Neural progenitor cell (in vitro differentiated cells): ENCODE measurements at regions not wholly inside any gene's neighbourhood (a gene's known extent, or its start where the extent isn't known, plus 50 kb on each side); places are given as distances from the start of the nearest gene placed in this dataset.

ENCODE experiments used
- DNase-seq: peaks from one replicate; pipeline ENCODE4 v3.0.0-alpha.2; 2016; ENCODE audit warnings: low spot score
- H2AFZ ChIP-seq: fragments of 200-600 bp; sonication (generic); replicated peaks from 2 replicates; pipeline ENCODE4 v1.6.1; 2016; ENCODE audit warnings: antibody characterized with exemption
- H3F3A ChIP-seq: fragments of 200-600 bp; sonication (generic); 2 replicates; pipeline ENCODE4 v1.6.1; 2016; ENCODE audit warnings: antibody characterized with exemption, low read depth
- H3K27ac ChIP-seq: fragments of 200-600 bp; sonication (generic); 2 replicates; pipeline ENCODE4 v1.5.1; 2016; ENCODE audit warnings: mild to moderate bottlenecking
- H3K27me3 ChIP-seq: fragments of 200-600 bp; sonication (generic); 2 replicates; pipeline ENCODE4 v1.6.1; 2016; ENCODE audit warnings: mild to moderate bottlenecking, moderate library complexity
- H3K36me3 ChIP-seq: fragments of 200-600 bp; sonication (generic); 2 replicates; pipeline ENCODE4 v1.5.1; 2016
- H3K4me1 ChIP-seq: fragments of 200-600 bp; sonication (generic); 2 replicates; pipeline ENCODE4 v1.6.1; 2016; ENCODE audit warnings: mixed run types
- H3K4me2 ChIP-seq: fragments of 200-600 bp; sonication (generic); 2 replicates; pipeline ENCODE4 v1.6.1; 2016
- H3K4me3 ChIP-seq: fragments of 200-600 bp; sonication (generic); 2 replicates; pipeline ENCODE4 v1.5.1; 2016
- H3K79me2 ChIP-seq: fragments of 200-600 bp; sonication (generic); 2 replicates; pipeline ENCODE4 v1.6.1; 2016; ENCODE audit warnings: low read depth
- H3K9ac ChIP-seq: fragments of 200-600 bp; sonication (generic); 2 replicates; pipeline ENCODE4 v1.6.1; 2016
- H3K9me3 ChIP-seq: fragments of 200-600 bp; sonication (generic); 2 replicates; pipeline ENCODE4 v1.5.1; 2016; ENCODE audit warnings: low read depth
- H4K20me1 ChIP-seq: fragments of 200-600 bp; sonication (generic); 2 replicates; pipeline ENCODE4 v1.6.1; 2016; ENCODE audit warnings: low read depth
- H3K27ac Mint-ChIP-seq: 3 replicates; pipeline ENCODE4 v1.8.0; 2021; ENCODE audit warnings: mixed read lengths
- H3K27me3 Mint-ChIP-seq: 2 replicates; pipeline ENCODE4 v1.8.0; 2022; ENCODE audit warnings: low read depth, mild to moderate bottlenecking, inconsistent platforms, moderate library complexity, mixed read lengths; ENCODE audit not compliant: insufficient read depth
- H3K36me3 Mint-ChIP-seq: 3 replicates; pipeline ENCODE4 v1.8.0; 2021; ENCODE audit warnings: mixed read lengths
- H3K4me1 Mint-ChIP-seq: 3 replicates; pipeline ENCODE4 v1.8.0; 2021; ENCODE audit warnings: mixed read lengths
- H3K4me3 Mint-ChIP-seq: 3 replicates; pipeline ENCODE4 v1.8.0; 2021; ENCODE audit warnings: mild to moderate bottlenecking, moderate library complexity, mixed read lengths
- H3K9me3 Mint-ChIP-seq: 3 replicates; pipeline ENCODE4 v1.8.0; 2020; ENCODE audit warnings: mixed read lengths
- CTCF ChIP-seq: fragments of 200-600 bp; sonication (generic); IDR thresholded peaks from 2 replicates; pipeline ENCODE4 v1.5.1; 2017; ENCODE audit warnings: antibody characterized with exemption, mild to moderate bottlenecking
- EZH2 ChIP-seq: fragments of 200-600 bp; sonication (generic); IDR thresholded peaks from 2 replicates; pipeline ENCODE4 v1.6.1; 2017; ENCODE audit warnings: antibody characterized with exemption, mild to moderate bottlenecking, moderate library complexity
- EZH2phosphoT487 ChIP-seq: fragments of 200-600 bp; sonication (generic); IDR thresholded peaks from 2 replicates; pipeline ENCODE4 v1.6.1; 2017; ENCODE audit warnings: antibody characterized with exemption

DNA sequence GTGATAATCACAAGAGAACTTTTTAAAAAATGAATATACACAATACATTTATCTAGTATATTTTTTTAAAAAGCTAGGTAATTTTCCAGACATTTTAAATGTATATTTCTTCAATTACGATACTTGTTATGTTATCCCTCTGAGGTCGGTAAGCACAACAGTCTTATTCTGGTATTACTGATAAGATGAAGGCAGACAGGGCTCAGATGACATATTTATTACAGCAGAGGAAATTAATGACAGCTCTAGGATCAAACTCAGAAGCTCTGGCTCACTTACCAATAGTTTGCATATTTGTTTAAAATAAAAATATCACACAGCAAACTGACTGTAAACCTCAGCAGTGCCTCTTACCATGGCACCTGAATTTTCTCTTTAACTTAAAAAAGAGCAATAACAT, 1347.0 kb upstream of the ADGRL2 start:
- H3K27ac Mint-ChIP-seq, result no peak overlapping the region
- no peak overlapping the region for H3K27ac ChIP-seq
- H3K9ac ChIP-seq, result no peak overlapping the region
- TF ChIP-seq CTCF (no peak), EZH2 (no peak), EZH2phosphoT487 (no peak)
- H3K4me3 ChIP-seq, result no peak overlapping the region
- H3K9me3 Mint-ChIP-seq, result peaks cover 4% of the 10 kb centered on the region
- no peaks in the 10 kb centered on the region for H3K79me2 ChIP-seq
- peaks cover 2% of the 10 kb centered on the region for H3K36me3 Mint-ChIP-seq
- no peaks in the 10 kb centered on the region for H3K9me3 ChIP-seq
- no peaks in the 10 kb centered on the region for H3K27me3 ChIP-seq
- H3K36me3 ChIP-seq, result no peaks in the 10 kb centered on the region
- H3K27me3 Mint-ChIP-seq, result no peaks in the 10 kb centered on the region
- H3F3A ChIP-seq, result peaks cover 6% of the 10 kb centered on the region
- no peaks in the 10 kb centered on the region for H4K20me1 ChIP-seq
- H3K4me2 ChIP-seq, result no peak overlapping the region
- peaks cover 9% of the 10 kb centered on the region for H3K4me1 Mint-ChIP-seq
- H2AFZ ChIP-seq, result no peak overlapping the region
- DNase-seq, result no peak
- no peak overlapping the region for H3K4me3 Mint-ChIP-seq
- peaks cover 9% of the 10 kb centered on the region for H3K4me1 ChIP-seq

DNA sequence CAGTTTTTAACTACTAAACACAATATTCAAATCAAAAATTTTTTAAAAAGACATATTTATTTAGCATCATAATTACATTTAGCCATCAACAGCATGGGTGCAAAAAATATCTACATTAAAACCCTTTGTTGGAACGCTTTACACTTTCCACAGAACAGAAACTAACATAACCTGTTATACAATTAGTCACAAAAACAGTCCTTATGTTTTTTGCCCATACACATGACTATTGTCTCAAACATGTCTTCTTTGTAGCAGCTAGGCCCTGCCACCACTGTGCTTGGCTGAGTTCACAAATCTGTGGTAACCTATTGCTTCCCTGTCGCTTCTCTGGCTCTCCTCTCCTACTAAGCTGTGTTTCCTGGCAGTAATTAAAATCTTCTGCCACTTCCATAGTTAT, 1350.0 kb upstream of the ADGRL2 start:
- H3K27ac ChIP-seq, result no peak overlapping the region
- Mint-ChIP-seq H3K27ac (no peak overlapping the region), H3K4me3 (no peak overlapping the region), H3K36me3 (peaks cover under 1% of the 10 kb centered on the region), H3K4me1 (no peaks in the 10 kb centered on the region), H3K27me3 (no peaks in the 10 kb centered on the region), H3K9me3 (no peaks in the 10 kb centered on the region)
- no peaks in the 10 kb centered on the region for H3K4me1 ChIP-seq
- H3F3A ChIP-seq, result no peaks in the 10 kb centered on the region
- H2AFZ ChIP-seq, result no peak overlapping the region
- no peaks in the 10 kb centered on the region for H3K27me3 ChIP-seq
- H3K9me3 ChIP-seq, result no peaks in the 10 kb centered on the region
- no peak overlapping the region for H3K4me3 ChIP-seq
- H3K9ac ChIP-seq, result no peak overlapping the region
- no peak for DNase-seq
- TF ChIP-seq EZH2 (no peak), EZH2phosphoT487 (no peak), CTCF (no peak)
- no peak overlapping the region for H3K4me2 ChIP-seq
- H3K79me2 ChIP-seq, result no peaks in the 10 kb centered on the region
- no peaks in the 10 kb centered on the region for H4K20me1 ChIP-seq
- no peaks in the 10 kb centered on the region for H3K36me3 ChIP-seq

DNA sequence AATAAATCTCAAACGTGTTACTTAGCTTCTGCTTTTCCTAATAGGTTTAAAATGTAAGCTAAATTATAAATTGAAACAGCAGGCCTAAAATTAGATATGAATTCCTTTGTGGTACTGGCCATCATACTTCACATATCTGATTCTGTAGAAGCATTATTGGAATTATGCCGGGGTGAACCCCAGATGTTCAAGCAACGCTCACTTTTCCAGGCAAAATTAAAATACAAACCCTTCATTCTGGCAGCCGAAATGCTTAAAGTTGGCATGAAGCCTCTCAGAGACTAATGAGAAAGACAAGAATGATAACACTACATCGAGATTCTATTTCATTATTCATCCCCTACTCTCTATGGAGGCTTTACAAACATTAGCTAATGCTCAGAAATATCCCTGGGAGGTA, 1352.7 kb upstream of the ADGRL2 start:
- Mint-ChIP-seq H3K27me3 (no peaks in the 10 kb centered on the region), H3K36me3 (no peaks in the 10 kb centered on the region), H3K4me1 (no peaks in the 10 kb centered on the region), H3K9me3 (no peaks in the 10 kb centered on the region), H3K27ac (no peak overlapping the region), H3K4me3 (no peak overlapping the region)
- Histone ChIP-seq H3F3A (no peaks in the 10 kb centered on the region), H3K4me3 (no peak overlapping the region), H2AFZ (no peak overlapping the region), H3K4me2 (no peak overlapping the region), H3K4me1 (no peaks in the 10 kb centered on the region), H4K20me1 (no peaks in the 10 kb centered on the region), H3K27me3 (no peaks in the 10 kb centered on the region), H3K79me2 (no peaks in the 10 kb centered on the region), H3K9ac (no peak overlapping the region), H3K36me3 (no peaks in the 10 kb centered on the region), H3K27ac (no peak overlapping the region), H3K9me3 (no peaks in the 10 kb centered on the region)
- no peak for TF ChIP-seq EZH2phosphoT487
- TF ChIP-seq EZH2, result no peak
- no peak for TF ChIP-seq CTCF
- DNase-seq, result no peak

DNA sequence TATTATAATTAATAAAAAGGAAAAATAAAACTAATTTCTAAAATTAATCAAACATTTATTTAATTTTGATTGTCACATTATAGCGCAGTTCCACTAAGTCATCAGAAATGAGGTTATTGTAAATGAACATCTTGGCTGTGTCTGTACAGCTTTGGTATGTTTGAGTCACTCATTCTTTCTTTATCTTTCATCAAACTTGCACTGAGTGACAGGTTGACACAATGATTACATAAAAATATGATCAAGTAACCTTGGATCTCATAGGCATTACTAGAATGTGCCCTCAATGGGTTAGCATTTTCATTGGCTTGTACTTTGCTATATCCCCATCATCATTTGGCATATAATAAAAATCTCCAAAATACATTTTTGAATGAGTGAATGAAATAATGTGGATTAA, 1353.2 kb upstream of the ADGRL2 start:
- no peaks in the 10 kb centered on the region for H3K36me3 ChIP-seq
- no peak overlapping the region for H3K27ac Mint-ChIP-seq
- H3K4me2 ChIP-seq, result no peak overlapping the region
- no peaks in the 10 kb centered on the region for H3K36me3 Mint-ChIP-seq
- no peak overlapping the region for H3K27ac ChIP-seq
- H3K9me3 Mint-ChIP-seq, result no peaks in the 10 kb centered on the region
- H3K79me2 ChIP-seq, result no peaks in the 10 kb centered on the region
- H3K4me3 ChIP-seq, result no peak overlapping the region
- no peaks in the 10 kb centered on the region for H3K27me3 ChIP-seq
- H3K4me1 ChIP-seq, result no peaks in the 10 kb centered on the region
- H3K27me3 Mint-ChIP-seq, result no peaks in the 10 kb centered on the region
- no peaks in the 10 kb centered on the region for H3K4me1 Mint-ChIP-seq
- DNase-seq, result no peak
- H3K4me3 Mint-ChIP-seq, result no peak overlapping the region
- H3F3A ChIP-seq, result no peaks in the 10 kb centered on the region
- no peak overlapping the region for H3K9ac ChIP-seq
- no peaks in the 10 kb centered on the region for H3K9me3 ChIP-seq
- no peaks in the 10 kb centered on the region for H4K20me1 ChIP-seq
- TF ChIP-seq EZH2 (no peak), EZH2phosphoT487 (no peak), CTCF (no peak)
- H2AFZ ChIP-seq, result no peak overlapping the region
